ENCODE measurements at regions not wholly inside any gene's neighbourhood (a gene's known extent, or its start where the extent isn't known, plus 50 kb on each side); places are given as distances from the start of the nearest gene placed in this dataset.

DNA sequence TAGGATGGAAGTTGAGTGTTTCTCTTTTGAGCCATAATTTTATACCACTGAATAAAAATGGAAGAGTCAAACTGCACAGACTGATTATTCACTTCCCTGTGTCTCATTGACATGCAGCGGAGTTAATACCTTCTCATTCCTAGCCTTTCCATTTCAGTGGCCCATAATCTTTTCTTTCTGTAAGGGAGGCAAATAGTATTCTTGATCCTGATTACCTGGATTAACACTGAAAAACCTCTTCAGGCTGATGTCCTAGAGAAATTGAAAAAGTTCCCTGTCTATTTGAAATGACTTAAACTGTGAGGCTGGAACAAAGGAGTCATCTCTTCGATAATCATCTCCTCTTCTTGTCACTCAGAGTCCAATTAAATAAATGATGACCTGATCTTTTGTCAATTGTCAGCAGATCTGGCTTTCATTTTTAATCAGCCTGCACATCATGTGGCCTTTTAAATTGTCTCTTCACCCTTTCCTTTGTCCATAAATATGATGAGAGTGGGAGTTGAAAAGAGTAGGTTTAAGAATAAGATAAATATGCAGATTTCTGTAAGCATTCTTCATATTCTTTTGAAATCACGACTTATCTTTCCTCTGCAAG, 713.0 kb downstream of the EPM2A start:
- TF ChIP-seq YY1 (IDR thresholded peaks at IDR 0.05; ENCODE audit: insufficient read depth, insufficient read length), result no peak
- no peak for TF ChIP-seq ZNF274 (IDR thresholded peaks at IDR 0.05; ENCODE audit: low read depth, low read length)
- no peak for TF ChIP-seq SUZ12 (IDR thresholded peaks at IDR 0.05; ENCODE audit: extremely low read depth, insufficient read depth, insufficient read length)

All from NT2/D1 (cell line).